ENCODE measurements at regions not wholly inside any gene's neighbourhood (a gene's known extent, or its start where the extent isn't known, plus 50 kb on each side); places are given as distances from the start of the nearest gene placed in this dataset.

DNA sequence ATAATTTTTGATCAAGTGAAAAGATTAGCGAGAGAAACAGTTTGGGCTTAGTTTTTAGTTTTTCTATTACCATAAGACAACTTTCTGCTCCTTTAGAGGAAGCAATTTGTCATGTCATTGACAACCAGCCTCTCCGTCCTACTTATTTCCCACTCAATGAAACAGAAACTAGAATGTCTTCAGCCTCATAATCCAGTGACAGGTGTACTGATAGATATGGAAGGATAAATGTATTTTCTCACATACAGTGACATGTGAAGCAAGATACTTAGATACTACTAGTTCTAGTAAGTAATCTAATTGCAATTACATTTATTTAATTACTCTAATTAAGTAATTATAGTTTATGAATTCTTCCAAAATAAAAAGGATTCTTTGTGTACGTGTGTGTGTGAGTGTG lies 429.7 kb downstream of the CDH10 start:
- DNase-seq = no peak
- Histone ChIP-seq H3K27ac (ENCODE audit: low read depth, low read length) (no peak overlapping the region), H3K27me3 (ENCODE audit: control insufficient read depth, insufficient read depth, low read length, poor library complexity, severe bottlenecking) (no peaks in the 10 kb centered on the region), H3K36me3 (ENCODE audit: control insufficient read depth, insufficient read depth, low read length) (no peaks in the 10 kb centered on the region), H3K9me3 (ENCODE audit: control insufficient read depth, low read length) (peaks cover 6% of the 10 kb centered on the region), H3K4me1 (ENCODE audit: control insufficient read depth, insufficient read depth, low read length) (no peaks in the 10 kb centered on the region), H3K9ac (ENCODE audit: extremely low read depth, low read length, poor library complexity, severe bottlenecking) (no peak overlapping the region), H3K4me3 (ENCODE audit: low read length) (no peak overlapping the region)
- no peaks in the 10 kb centered on the region for H3K9me3 Mint-ChIP-seq
- H3K27me3 Mint-ChIP-seq (ENCODE audit: insufficient read depth) = no peaks in the 10 kb centered on the region
- H3K4me1 Mint-ChIP-seq = no peaks in the 10 kb centered on the region
- H3K27ac Mint-ChIP-seq = no peak overlapping the region
- TF ChIP-seq, protein P1, sequence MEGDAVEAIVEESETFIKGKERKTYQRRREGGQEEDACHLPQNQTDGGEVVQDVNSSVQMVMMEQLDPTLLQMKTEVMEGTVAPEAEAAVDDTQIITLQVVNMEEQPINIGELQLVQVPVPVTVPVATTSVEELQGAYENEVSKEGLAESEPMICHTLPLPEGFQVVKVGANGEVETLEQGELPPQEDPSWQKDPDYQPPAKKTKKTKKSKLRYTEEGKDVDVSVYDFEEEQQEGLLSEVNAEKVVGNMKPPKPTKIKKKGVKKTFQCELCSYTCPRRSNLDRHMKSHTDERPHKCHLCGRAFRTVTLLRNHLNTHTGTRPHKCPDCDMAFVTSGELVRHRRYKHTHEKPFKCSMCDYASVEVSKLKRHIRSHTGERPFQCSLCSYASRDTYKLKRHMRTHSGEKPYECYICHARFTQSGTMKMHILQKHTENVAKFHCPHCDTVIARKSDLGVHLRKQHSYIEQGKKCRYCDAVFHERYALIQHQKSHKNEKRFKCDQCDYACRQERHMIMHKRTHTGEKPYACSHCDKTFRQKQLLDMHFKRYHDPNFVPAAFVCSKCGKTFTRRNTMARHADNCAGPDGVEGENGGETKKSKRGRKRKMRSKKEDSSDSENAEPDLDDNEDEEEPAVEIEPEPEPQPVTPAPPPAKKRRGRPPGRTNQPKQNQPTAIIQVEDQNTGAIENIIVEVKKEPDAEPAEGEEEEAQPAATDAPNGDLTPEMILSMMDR (conservative IDR thresholded peaks at IDR 0.05) = no peak
- no peak overlapping the region for H3K4me3 Mint-ChIP-seq
- H3K36me3 Mint-ChIP-seq (ENCODE audit: low read depth) = no peaks in the 10 kb centered on the region
- 100% methylated on average over 3 of the region's 3 CpGs; no CpG with 5 or more reads in 1 of the 2 experiments for WGBS, 2 experiments (ENCODE audit: insufficient coverage in 1 of 2, insufficient read length in 1 of 2)

DNA sequence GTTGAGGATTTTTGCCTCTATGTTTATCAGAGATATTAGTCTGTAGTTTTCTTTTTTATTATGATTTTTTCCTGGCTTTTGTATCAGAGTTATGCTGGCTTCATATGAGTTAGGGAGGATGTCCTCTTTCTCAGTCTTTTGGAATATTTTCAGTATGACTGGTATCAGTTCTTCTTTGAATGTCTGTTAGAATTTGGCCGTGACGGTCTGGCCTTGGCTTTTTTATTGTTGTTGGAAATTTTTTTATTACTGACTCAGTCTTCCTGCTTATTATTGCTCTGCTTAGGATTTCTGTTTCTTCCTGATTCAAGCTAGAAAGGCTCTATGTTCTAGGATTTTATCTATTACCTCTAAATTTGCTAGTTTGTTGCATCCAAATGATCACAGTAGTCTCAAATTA lies 421.9 kb downstream of the CDH10 start:
- TF ChIP-seq, protein P1 (conservative IDR thresholded peaks at IDR 0.05) = no peak
- Mint-ChIP-seq H3K4me1 (peaks cover 8% of the 10 kb centered on the region), H3K27ac (no peak overlapping the region), H3K4me3 (no peak overlapping the region), H3K27me3 (ENCODE audit: insufficient read depth) (peaks cover 4% of the 10 kb centered on the region), H3K9me3 (peaks cover 8% of the 10 kb centered on the region), H3K36me3 (ENCODE audit: low read depth) (no peaks in the 10 kb centered on the region)
- Histone ChIP-seq H3K27ac (ENCODE audit: low read depth, low read length) (no peak overlapping the region), H3K9ac (ENCODE audit: extremely low read depth, low read length, poor library complexity, severe bottlenecking) (no peak overlapping the region), H3K4me1 (ENCODE audit: control insufficient read depth, insufficient read depth, low read length) (no peaks in the 10 kb centered on the region), H3K4me3 (ENCODE audit: low read length) (no peak overlapping the region), H3K27me3 (ENCODE audit: control insufficient read depth, insufficient read depth, low read length, poor library complexity, severe bottlenecking) (no peaks in the 10 kb centered on the region), H3K36me3 (ENCODE audit: control insufficient read depth, insufficient read depth, low read length) (no peaks in the 10 kb centered on the region), H3K9me3 (ENCODE audit: control insufficient read depth, low read length) (peaks cover 34% of the 10 kb centered on the region)
- no peak for DNase-seq
- WGBS, 2 experiments (ENCODE audit: insufficient coverage in 1 of 2, insufficient read length in 1 of 2) = 100% methylated on average over 2 of the region's 2 CpGs; no CpG with 5 or more reads in 1 of the 2 experiments

DNA sequence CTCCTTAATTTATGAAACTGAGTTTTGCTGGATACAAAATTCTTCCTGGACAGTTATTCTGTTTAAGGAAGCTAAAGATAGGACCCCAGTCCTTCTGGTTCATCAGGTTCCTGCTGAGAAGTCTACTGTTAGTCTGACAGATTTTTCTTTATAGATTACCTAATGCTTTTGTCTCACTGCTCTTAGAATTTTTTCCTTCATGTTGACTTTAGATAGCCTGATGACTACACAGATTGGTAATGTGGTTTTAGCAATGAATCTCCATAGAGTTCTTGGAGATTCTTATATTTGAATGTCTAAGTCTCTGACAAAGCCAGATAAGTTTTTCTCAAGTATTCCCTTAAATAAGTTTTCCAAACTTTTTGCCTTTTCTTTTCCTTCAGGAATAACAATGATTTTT lies 419.7 kb downstream of the CDH10 start:
- no peaks in the 10 kb centered on the region for H3K36me3 Mint-ChIP-seq (ENCODE audit: low read depth)
- H3K27ac Mint-ChIP-seq = no peak overlapping the region
- peaks cover 8% of the 10 kb centered on the region for H3K9me3 Mint-ChIP-seq
- Histone ChIP-seq H3K27ac (ENCODE audit: low read depth, low read length) (no peak overlapping the region), H3K9me3 (ENCODE audit: control insufficient read depth, low read length) (peaks cover 29% of the 10 kb centered on the region), H3K27me3 (ENCODE audit: control insufficient read depth, insufficient read depth, low read length, poor library complexity, severe bottlenecking) (no peaks in the 10 kb centered on the region), H3K4me1 (ENCODE audit: control insufficient read depth, insufficient read depth, low read length) (no peaks in the 10 kb centered on the region), H3K9ac (ENCODE audit: extremely low read depth, low read length, poor library complexity, severe bottlenecking) (no peak overlapping the region), H3K4me3 (ENCODE audit: low read length) (peak overlapping the region; percentile 21), H3K36me3 (ENCODE audit: control insufficient read depth, insufficient read depth, low read length) (no peaks in the 10 kb centered on the region)
- H3K27me3 Mint-ChIP-seq (ENCODE audit: insufficient read depth) = peaks cover 4% of the 10 kb centered on the region
- no peak for DNase-seq
- peaks cover 8% of the 10 kb centered on the region for H3K4me1 Mint-ChIP-seq
- TF ChIP-seq, protein P1 (conservative IDR thresholded peaks at IDR 0.05) = no peak
- no peak overlapping the region for H3K4me3 Mint-ChIP-seq

All from endodermal cell (in vitro differentiated cells).